COLO668 (cell line): ENCODE measurements at regions not wholly inside any gene's neighbourhood (a gene's known extent, or its start where the extent isn't known, plus 50 kb on each side); places are given as distances from the start of the nearest gene placed in this dataset.
"Not testable (repeated sequence)": the region's sequence is repeated elsewhere in the genome, so short reads cannot be mapped to it uniquely, and the experiment has no call there.

Experiments
- DNase-seq: peaks from one replicate; lab custom pipeline; 2025; ENCODE audit not compliant: unreplicated experiment; lab: John Stamatoyannopoulos, UW

- not testable (repeated sequence) for DNase-seq
These were observed 133.1 kb downstream of the CENPC start for GRCh38 chr4:67412153-67412712.

DNA sequence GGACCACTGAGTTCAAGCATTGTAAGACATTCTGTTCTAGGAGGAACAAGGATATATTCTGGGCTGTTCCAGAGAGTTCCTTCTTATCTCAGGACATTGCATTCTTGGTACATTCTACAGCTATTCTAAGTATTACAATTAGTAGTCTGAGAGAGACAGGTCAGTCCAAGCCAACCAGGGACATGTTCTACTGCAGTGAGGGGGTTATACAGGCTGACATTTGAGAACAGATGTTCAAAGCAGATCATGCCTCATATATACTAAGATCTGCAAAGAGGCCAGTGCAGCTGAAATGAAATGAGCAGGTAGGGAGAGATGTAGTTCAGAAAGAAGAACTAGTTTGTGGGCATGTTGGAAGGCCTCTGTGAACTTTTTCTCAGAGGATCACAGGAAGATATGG lies 142.0 kb downstream of the CENPC start:
- DNase-seq, result no peak

GRCh38 chr4:67401902-67402301 lies 143.4 kb downstream of the CENPC start:
- no peak for DNase-seq

DNA sequence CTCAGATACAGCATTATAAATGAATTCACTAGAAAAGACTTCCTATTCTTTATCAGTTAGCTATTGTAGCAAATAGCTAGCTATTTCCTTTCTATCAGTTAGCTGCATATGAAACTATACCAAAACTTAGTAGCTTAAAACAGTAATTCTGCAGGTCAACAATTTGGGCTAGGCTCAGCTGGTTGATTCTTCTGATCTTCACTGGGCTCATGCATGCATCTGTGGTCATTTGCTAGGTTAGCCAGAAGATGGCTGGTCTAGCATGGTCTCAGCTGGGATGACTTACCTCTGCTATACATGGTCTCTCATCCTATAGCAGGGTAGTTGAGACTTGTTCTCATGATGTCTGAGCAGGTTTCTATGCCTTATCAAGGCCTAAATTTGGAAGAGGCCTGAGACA lies 147.4 kb downstream of the CENPC start:
- no peak for DNase-seq

DNA sequence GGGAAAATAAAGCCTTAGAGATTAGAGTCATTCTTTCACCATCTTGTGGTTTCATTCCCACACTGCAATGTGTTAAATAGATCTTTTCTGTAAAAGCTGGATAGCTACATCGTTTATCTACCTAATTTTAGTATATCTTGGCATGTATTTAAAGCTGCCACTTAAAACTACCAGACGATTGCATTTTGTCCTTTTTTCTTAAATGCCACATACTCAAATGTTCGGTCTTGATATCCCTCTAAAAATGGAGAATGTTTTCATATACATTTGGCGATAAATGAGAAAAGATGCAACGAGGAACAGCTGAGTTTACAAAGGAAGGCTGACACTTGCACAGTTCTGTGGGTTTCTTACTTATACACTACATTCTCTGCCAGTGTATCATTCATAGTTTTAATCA lies 148.3 kb downstream of the CENPC start:
- no peak for DNase-seq

GRCh38 chr4:67396008-67396407 lies 149.3 kb downstream of the CENPC start:
- no peak for DNase-seq

DNA sequence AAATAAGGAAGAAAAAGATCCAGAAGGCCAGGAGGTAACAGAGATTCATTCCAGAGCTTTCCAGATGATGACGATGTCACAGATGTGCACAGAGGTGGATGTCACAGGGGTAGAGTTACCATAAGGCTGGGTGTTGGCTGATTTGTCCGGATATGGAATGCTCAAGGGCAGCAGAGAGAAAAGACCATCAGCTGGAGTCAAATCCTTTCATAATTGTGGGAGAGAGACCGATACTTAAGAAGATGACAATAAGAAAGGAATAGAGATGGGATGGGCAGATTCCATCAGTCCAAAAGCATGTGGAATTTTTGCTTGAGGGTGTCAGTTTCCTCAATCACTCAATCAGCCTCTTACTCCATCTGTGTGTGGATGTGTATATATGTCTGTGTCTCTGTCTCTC lies 150.4 kb downstream of the CENPC start:
- DNase-seq, result no peak

- peak; percentile 13 for DNase-seq
These were observed 151.5 kb downstream of the CENPC start for GRCh38 chr4:67393699-67394281.

GRCh38 chr4:67393007-67393406 lies 152.3 kb downstream of the CENPC start:
- no peak for DNase-seq

GRCh38 chr4:67381406-67381804 lies 163.9 kb downstream of the CENPC start:
- not testable (repeated sequence) for DNase-seq

GRCh38 chr4:67380702-67381405 lies 164.4 kb downstream of the CENPC start:
- DNase-seq, result not testable (repeated sequence)

DNA sequence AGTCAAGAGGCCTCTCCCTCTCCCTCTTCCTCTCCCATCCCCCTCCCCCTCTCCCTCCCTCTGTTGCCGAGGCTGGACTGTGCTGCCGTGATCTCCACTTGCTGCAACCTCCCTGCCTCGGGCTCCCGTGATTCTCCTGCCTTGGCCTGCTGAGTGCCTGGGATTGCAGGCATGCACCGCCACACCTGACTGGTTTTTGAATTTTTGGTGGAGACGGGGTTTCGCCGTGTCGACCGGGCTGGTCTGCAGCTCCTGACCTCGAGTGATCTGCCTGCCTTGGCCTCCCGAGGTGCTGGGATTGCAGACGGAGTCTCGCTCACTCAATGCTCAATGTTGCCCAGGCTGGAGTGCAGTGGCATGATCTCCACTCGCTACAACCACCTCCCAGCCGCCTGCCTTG lies 165.1 kb downstream of the CENPC start:
- no peak for DNase-seq

- no peak for DNase-seq
These were observed 170.0 kb downstream of the CENPC start for GRCh38 chr4:67375291-67375690.

GRCh38 chr4:67371615-67372014 lies 173.7 kb downstream of the CENPC start:
- no peak for DNase-seq

GRCh38 chr4:67366311-67366861 lies 178.9 kb downstream of the CENPC start:
- no peak for DNase-seq

GRCh38 chr4:67365661-67366245 lies 179.6 kb downstream of the CENPC start:
- DNase-seq, result no peak

DNA sequence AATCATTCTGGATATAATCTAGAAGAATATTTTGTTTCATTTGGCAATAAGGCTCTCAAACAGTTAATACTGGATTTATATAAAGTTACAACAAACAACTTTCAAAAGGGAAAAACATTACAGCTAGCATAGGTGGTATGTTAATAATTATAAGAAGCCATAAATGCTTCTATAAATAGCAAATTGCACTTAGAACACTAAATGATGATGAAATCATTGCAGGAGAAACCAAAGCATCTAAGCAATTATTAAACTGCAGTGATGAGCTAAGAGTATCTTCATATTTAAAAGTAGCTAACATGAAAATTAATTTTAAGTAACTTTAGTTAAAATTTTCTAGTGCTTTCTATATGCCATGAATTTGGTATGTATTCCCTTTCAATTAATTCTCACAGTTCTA lies 189.5 kb downstream of the CENPC start:
- DNase-seq, result no peak

DNA sequence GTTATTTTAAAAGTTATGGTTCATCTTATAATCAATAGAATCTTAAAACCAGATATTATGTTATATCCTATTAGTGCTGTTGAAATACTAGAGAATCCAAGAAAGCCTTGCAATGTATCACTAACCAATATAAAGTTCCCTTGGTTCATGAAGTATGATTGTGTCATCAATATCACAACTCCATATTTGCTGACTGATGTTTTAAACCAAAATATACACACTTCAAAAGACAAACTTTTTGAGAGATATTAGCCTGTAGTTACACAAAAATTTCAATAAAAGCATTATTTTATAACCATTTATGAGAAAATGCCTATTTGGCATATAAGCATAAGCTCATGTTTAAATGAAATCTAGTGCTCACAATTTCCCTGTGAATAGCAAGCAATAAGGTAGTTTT lies 198.6 kb downstream of the CENPC start:
- DNase-seq, result no peak

DNA sequence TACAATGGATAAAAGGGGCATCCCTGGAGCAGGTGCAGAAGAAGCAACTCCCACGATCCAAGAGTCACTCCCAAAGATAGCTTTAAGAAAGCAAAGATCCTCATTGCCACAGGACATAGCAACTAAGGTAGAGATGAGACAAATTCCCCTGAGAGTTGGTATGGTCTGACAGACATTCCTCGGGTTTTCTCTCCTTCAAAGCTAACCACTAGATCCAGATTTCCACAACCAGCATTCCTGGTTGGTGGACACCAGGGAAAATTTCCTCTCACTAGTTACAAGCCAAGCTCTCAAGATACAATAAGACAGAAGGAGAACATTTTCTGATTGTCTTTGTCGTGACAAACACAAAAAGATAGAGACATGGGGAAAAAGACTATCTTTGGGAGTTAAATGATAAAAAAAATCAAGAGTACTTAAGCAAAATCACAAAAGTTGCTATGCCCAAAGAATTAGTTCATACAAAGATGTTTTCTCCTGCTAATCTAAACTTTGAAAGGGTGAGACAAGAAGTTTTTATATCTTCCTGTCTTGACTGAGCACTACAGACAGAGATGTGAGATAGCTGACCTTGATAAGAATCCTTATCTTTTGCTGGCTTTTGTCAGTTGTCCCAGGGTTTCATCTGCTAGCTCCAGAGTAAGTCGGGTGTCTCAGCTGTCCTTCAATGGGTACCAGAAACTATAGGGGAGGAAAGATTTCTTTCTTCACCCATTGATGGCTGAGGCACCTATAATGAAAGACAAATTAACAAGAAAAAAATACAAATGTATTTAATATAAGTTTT lies 200.5 kb downstream of the CENPC start:
- no peak for DNase-seq

DNA sequence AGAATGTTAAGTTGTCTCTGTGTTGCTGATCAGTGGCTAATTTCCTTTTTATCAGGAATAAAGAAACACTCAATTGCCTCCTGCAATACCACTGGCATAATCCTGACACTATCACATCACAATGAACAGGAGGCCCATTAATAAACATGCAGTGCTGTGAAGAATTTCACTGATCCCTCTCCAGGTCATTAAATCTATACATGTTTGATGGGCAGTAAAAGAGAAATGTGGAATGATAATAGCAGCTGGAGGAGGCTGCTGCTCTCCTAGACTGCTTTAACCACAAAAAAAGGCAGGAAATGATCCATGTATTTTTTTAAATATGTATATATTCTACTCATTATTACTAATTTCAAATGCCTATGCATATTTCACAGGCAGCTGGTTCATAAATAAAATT lies 202.1 kb downstream of the CENPC start:
- DNase-seq, result no peak

DNA sequence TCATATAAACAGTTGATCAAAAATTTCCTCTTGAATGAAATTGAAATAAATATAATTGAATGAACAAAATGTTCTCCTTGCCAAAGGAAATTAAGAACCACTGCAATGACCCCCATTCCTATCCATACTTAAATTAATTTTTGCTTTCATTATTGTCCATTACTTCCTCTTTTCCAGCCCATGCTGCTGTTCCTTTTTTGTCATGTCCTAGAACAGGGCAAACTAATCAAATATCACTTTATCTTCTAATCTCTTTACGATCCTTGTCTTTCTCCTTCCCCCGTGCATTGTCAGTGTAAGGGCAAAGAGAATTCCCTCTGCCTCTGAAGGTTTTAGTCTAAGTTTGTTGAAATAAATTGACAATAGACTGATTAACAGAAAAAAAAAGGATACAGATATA lies 203.0 kb downstream of the CENPC start:
- DNase-seq, result no peak
